ENCODE measurements at regions not wholly inside any gene's neighbourhood (a gene's known extent, or its start where the extent isn't known, plus 50 kb on each side); places are given as distances from the start of the nearest gene placed in this dataset.

DNA sequence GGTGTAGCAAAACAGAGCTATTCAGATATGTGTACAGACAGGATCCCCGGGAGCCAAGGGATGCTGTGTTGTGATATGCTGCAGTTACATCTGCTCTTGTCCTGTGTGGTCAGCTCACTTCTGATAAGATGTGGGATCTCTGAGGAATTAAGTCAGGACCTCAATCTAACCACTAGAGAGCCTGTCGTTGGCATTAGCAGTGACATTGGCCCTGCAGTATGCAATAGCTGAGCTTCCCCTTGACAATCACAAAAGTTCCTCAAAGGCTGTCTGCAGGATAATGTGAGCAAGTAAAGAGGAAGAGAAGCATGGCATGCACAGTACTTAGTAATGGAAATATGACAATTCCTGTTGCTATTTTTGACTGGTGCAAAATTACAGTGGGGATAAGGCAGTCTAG is 203.4 kb upstream of the MIR17HG start:
- Histone ChIP-seq H4K12ac (ENCODE audit: low read depth, low read length) (no peak overlapping the region), H3K18ac (ENCODE audit: low read length) (peak overlapping the region; percentile 95), H3K14ac (ENCODE audit: low read length) (peak overlapping the region; percentile 87), H3K79me1 (ENCODE audit: low read length) (peaks cover 20% of the 10 kb centered on the region), H3K23ac (ENCODE audit: low read length) (no peak overlapping the region), H3K9me3 (ENCODE audit: insufficient read depth, low read depth, low read length) (no peaks in the 10 kb centered on the region), H2BK12ac (ENCODE audit: low read length) (peak overlapping the region; percentile 77), H3K4me2 (ENCODE audit: low read length) (no peak overlapping the region), H3K4ac (ENCODE audit: low read depth, low read length) (peak overlapping the region; percentile 6), H2BK5ac (ENCODE audit: low read depth, low read length, poor library complexity) (no peak overlapping the region), H4K91ac (ENCODE audit: low read depth, low read length) (peak overlapping the region; percentile 51), H3K4me3 (ENCODE audit: low read depth, low read length) (no peak overlapping the region), H3K27me3 (ENCODE audit: insufficient read depth, low read length) (no peaks in the 10 kb centered on the region), H3K9ac (ENCODE audit: low read length) (no peak overlapping the region), H2AFZ (ENCODE audit: insufficient read depth, low read length, poor library complexity) (no peak overlapping the region), H4K8ac (ENCODE audit: low read depth, low read length) (peak overlapping the region; percentile 16), H2AK5ac (ENCODE audit: low read length) (no peak overlapping the region), H3K79me2 (ENCODE audit: control insufficient read depth, insufficient read depth, low read length, poor library complexity) (no peaks in the 10 kb centered on the region), H3K36me3 (ENCODE audit: control insufficient read depth in 1 of 2, insufficient read depth in 2 of 2, low read length in 2 of 2) (no peaks in the 10 kb centered on the region), H3K4me1 (ENCODE audit: control insufficient read depth in 1 of 2, insufficient read depth in 2 of 2, low read length in 2 of 2) (peaks cover 7 to 15% of the 10 kb centered on the region in 2 experiments), H2BK120ac (ENCODE audit: insufficient read depth, low read length, poor library complexity) (peak overlapping the region; percentile 52), H3K27ac (ENCODE audit: low read depth, low read length) (peak overlapping the region; percentile 42)
- no CpG with 5 or more reads among the region's 2 CpGs for WGBS (ENCODE audit: extremely low coverage, insufficient coverage, insufficient read length)
- peak in 1 of 2 donors; percentile 26 for DNase-seq

DNA sequence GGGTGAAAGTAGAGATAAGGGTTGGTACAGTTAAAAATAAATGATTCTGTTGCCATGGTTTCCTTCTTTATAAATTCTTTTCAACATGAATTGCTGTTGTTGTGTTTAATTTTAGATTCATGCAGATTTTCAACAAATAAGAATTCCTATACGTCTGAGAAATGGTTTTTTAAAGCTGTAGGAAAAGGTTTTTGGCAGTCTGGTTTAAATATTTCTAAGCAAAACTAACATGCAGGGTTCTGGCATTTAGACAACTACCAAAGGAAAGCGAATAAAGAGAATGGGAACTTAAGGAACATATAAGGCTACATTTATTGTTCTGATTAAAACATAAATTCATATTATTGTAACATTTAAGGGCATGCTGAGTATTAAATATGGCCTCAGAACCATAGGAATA is 203.0 kb upstream of the MIR17HG start:
- no peak for DNase-seq
- H3K23ac ChIP-seq (ENCODE audit: low read length) = no peak overlapping the region
- no peak overlapping the region for H2AK5ac ChIP-seq (ENCODE audit: low read length)
- no peak overlapping the region for H3K14ac ChIP-seq (ENCODE audit: low read length)
- no peaks in the 10 kb centered on the region for H3K9me3 ChIP-seq (ENCODE audit: insufficient read depth, low read depth, low read length)
- no peaks in the 10 kb centered on the region for H3K79me2 ChIP-seq (ENCODE audit: control insufficient read depth, insufficient read depth, low read length, poor library complexity)
- H3K4me2 ChIP-seq (ENCODE audit: low read length) = no peak overlapping the region
- H3K4me3 ChIP-seq (ENCODE audit: low read depth, low read length) = no peak overlapping the region
- H3K27ac ChIP-seq (ENCODE audit: low read depth, low read length) = peak overlapping the region; percentile 42
- H4K12ac ChIP-seq (ENCODE audit: low read depth, low read length) = no peak overlapping the region
- no peak overlapping the region for H4K91ac ChIP-seq (ENCODE audit: low read depth, low read length)
- no peak overlapping the region for H2BK120ac ChIP-seq (ENCODE audit: insufficient read depth, low read length, poor library complexity)
- H3K18ac ChIP-seq (ENCODE audit: low read length) = no peak overlapping the region
- H3K36me3 ChIP-seq (ENCODE audit: control insufficient read depth in 1 of 2, insufficient read depth in 2 of 2, low read length in 2 of 2) = no peaks in the 10 kb centered on the region
- no peak overlapping the region for H3K4ac ChIP-seq (ENCODE audit: low read depth, low read length)
- H3K9ac ChIP-seq (ENCODE audit: low read length) = no peak overlapping the region
- WGBS (ENCODE audit: extremely low coverage, insufficient coverage, insufficient read length) = no CpG with 5 or more reads among the region's 2 CpGs
- no peaks in the 10 kb centered on the region for H3K27me3 ChIP-seq (ENCODE audit: insufficient read depth, low read length)
- no peak overlapping the region for H2BK12ac ChIP-seq (ENCODE audit: low read length)
- no peak overlapping the region for H2AFZ ChIP-seq (ENCODE audit: insufficient read depth, low read length, poor library complexity)
- peaks cover 7 to 15% of the 10 kb centered on the region in 2 experiments for H3K4me1 ChIP-seq (ENCODE audit: control insufficient read depth in 1 of 2, insufficient read depth in 2 of 2, low read length in 2 of 2)
- peaks cover 18% of the 10 kb centered on the region for H3K79me1 ChIP-seq (ENCODE audit: low read length)
- H2BK5ac ChIP-seq (ENCODE audit: low read depth, low read length, poor library complexity) = no peak overlapping the region
- no peak overlapping the region for H4K8ac ChIP-seq (ENCODE audit: low read depth, low read length)

DNA sequence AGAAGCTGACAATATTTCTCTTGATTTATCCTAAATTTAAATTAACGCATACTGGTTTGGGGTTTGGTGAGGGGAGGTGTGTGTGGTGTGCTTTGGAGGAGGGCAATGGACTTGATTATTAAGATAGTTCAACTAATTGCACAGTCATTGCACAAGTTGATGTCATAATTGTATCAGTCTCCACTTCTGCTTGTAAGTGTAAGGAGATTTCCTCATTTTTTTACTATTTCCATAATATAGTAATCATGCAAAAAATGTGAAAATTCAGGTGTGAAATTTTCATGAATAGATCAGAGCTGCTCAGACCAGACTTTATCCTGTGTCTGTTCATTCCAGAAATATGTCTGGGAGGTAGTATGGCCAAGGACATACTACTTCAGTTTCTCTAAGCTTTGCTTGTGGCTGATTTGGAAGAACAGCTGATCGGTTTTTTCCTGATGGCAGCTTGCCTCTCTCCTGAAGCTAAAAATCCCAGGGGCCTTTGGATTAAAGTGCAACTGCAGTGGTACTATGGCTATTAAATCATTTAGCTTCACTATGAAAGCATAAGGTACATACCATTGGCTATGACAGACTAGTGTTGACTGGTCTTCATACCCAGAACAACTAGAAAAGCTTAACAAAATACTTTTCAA is 201.8 kb upstream of the MIR17HG start:
- WGBS (ENCODE audit: extremely low coverage, insufficient coverage, insufficient read length) = no CpG with 5 or more reads among the region's 2 CpGs
- no peak overlapping the region for H3K23ac ChIP-seq (ENCODE audit: low read length)
- peaks cover 20% of the 10 kb centered on the region for H3K79me1 ChIP-seq (ENCODE audit: low read length)
- H3K79me2 ChIP-seq (ENCODE audit: control insufficient read depth, insufficient read depth, low read length, poor library complexity) = no peaks in the 10 kb centered on the region
- H4K91ac ChIP-seq (ENCODE audit: low read depth, low read length) = peak overlapping the region; percentile 75
- DNase-seq = peak; percentile 37 to 71
- H4K8ac ChIP-seq (ENCODE audit: low read depth, low read length) = no peak overlapping the region
- peak overlapping the region; percentile 56 for H3K27ac ChIP-seq (ENCODE audit: low read depth, low read length)
- H2BK120ac ChIP-seq (ENCODE audit: insufficient read depth, low read length, poor library complexity) = no peak overlapping the region
- no peak overlapping the region for H4K12ac ChIP-seq (ENCODE audit: low read depth, low read length)
- H3K27me3 ChIP-seq (ENCODE audit: insufficient read depth, low read length) = no peaks in the 10 kb centered on the region
- H3K4me2 ChIP-seq (ENCODE audit: low read length) = no peak overlapping the region
- H3K9me3 ChIP-seq (ENCODE audit: insufficient read depth, low read depth, low read length) = no peaks in the 10 kb centered on the region
- H3K14ac ChIP-seq (ENCODE audit: low read length) = no peak overlapping the region
- no peaks in the 10 kb centered on the region for H3K36me3 ChIP-seq (ENCODE audit: control insufficient read depth in 1 of 2, insufficient read depth in 2 of 2, low read length in 2 of 2)
- H2BK12ac ChIP-seq (ENCODE audit: low read length) = no peak overlapping the region
- H3K18ac ChIP-seq (ENCODE audit: low read length) = no peak overlapping the region
- no peak overlapping the region for H3K4me3 ChIP-seq (ENCODE audit: low read depth, low read length)
- peaks cover 7 to 15% of the 10 kb centered on the region in 2 experiments for H3K4me1 ChIP-seq (ENCODE audit: control insufficient read depth in 1 of 2, insufficient read depth in 2 of 2, low read length in 2 of 2)
- peak overlapping the region; percentile 35 for H2BK5ac ChIP-seq (ENCODE audit: low read depth, low read length, poor library complexity)
- no peak overlapping the region for H3K4ac ChIP-seq (ENCODE audit: low read depth, low read length)
- no peak overlapping the region for H3K9ac ChIP-seq (ENCODE audit: low read length)
- peak overlapping the region; percentile 66 for H2AK5ac ChIP-seq (ENCODE audit: low read length)
- no peak overlapping the region for H2AFZ ChIP-seq (ENCODE audit: insufficient read depth, low read length, poor library complexity)

DNA sequence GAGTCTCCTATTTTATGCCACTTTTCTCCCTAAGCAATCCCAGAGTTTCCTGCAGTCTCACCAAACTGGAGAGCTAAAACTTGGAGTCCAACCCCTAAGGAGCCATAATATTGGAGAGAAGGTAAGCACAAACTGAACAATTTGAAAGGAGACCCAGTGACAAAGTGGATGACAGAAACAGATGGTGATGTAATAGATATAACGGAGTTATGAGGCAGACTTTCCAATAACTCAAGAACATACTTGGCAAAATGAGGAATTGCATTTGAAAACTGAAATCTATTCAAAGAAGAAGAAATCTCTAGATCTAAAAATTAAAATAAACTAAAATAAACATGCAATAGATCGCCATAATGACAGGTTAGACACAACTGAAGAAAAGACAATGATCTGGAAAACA is 200.9 kb upstream of the MIR17HG start:
- Histone ChIP-seq H3K14ac (ENCODE audit: low read length) (no peak overlapping the region), H3K79me1 (ENCODE audit: low read length) (peaks cover 17% of the 10 kb centered on the region), H3K4me2 (ENCODE audit: low read length) (no peak overlapping the region), H3K27ac (ENCODE audit: low read depth, low read length) (no peak overlapping the region), H4K8ac (ENCODE audit: low read depth, low read length) (no peak overlapping the region), H3K9ac (ENCODE audit: low read length) (no peak overlapping the region), H3K27me3 (ENCODE audit: insufficient read depth, low read length) (no peaks in the 10 kb centered on the region), H3K23ac (ENCODE audit: low read length) (no peak overlapping the region), H3K4me1 (ENCODE audit: control insufficient read depth in 1 of 2, insufficient read depth in 2 of 2, low read length in 2 of 2) (peaks cover 6 to 11% of the 10 kb centered on the region in 2 experiments), H3K18ac (ENCODE audit: low read length) (no peak overlapping the region), H4K91ac (ENCODE audit: low read depth, low read length) (no peak overlapping the region), H2BK12ac (ENCODE audit: low read length) (peak overlapping the region; percentile 50), H2BK120ac (ENCODE audit: insufficient read depth, low read length, poor library complexity) (peak overlapping the region; percentile 38), H2BK5ac (ENCODE audit: low read depth, low read length, poor library complexity) (no peak overlapping the region), H3K4me3 (ENCODE audit: low read depth, low read length) (no peak overlapping the region), H3K9me3 (ENCODE audit: insufficient read depth, low read depth, low read length) (no peaks in the 10 kb centered on the region), H2AFZ (ENCODE audit: insufficient read depth, low read length, poor library complexity) (no peak overlapping the region), H4K12ac (ENCODE audit: low read depth, low read length) (no peak overlapping the region), H3K4ac (ENCODE audit: low read depth, low read length) (no peak overlapping the region), H3K36me3 (ENCODE audit: control insufficient read depth in 1 of 2, insufficient read depth in 2 of 2, low read length in 2 of 2) (no peaks in the 10 kb centered on the region), H3K79me2 (ENCODE audit: control insufficient read depth, insufficient read depth, low read length, poor library complexity) (no peaks in the 10 kb centered on the region), H2AK5ac (ENCODE audit: low read length) (no peak overlapping the region)
- DNase-seq = no peak
- no CpG with 5 or more reads among the region's 2 CpGs for WGBS (ENCODE audit: extremely low coverage, insufficient coverage, insufficient read length)

All from trophoblast cell (in vitro differentiated cells and primary cell).